ENCODE measurements at regions not wholly inside any gene's neighbourhood (a gene's known extent, or its start where the extent isn't known, plus 50 kb on each side); places are given as distances from the start of the nearest gene placed in this dataset.

DNA sequence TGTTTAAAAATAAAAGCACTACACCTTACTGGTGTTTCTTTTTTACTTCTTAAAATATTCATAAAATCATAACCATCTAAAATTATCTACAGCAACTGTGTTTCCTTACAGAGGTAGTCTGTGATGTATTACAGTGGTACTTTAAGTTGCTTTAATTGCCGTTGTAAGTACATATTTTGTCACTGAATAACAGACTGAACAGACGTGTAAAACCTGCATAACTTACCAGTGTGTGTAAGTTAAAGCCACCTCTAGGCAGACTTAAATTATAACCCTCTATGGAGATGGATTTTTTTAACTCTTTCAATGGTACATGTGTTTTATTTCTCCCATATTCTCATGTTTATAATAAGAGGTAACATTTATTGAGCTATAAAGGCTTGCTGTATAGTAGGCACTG, 166.8 kb downstream of the NR4A2 start:
- intact Hi-C loops (cut with micrococcal nuclease), result no loop called here

DNA sequence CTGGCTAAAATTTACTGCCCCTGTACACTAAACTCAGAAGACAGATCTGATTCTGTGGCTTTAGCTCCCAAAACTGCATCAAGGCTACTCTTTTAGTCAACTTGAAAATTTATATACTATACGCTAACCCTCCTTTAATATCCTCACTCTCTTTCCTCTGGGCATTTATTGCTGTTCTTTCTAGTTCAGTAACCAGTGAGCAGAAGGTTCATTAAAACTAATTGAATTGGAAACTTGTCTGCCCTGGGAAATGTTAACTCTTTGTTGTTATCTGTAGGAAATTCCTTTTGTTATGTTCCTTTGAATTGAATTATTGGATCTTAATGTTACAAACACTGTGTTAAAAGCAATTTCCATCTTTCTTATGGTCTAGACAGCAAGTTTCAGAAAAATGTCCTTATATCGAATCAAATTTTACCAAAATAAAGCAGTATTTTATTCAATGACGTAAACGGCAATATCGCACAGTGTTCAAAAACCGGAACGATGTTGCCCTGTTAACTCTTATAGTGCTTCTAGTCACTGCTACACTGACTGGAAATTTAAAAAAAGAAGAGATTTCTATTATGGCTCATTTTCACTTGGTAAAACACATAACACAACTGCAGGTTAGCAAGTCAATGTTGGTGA, 168.3 kb downstream of the NR4A2 start:
- intact Hi-C loops (cut with micrococcal nuclease), result no loop called here

DNA sequence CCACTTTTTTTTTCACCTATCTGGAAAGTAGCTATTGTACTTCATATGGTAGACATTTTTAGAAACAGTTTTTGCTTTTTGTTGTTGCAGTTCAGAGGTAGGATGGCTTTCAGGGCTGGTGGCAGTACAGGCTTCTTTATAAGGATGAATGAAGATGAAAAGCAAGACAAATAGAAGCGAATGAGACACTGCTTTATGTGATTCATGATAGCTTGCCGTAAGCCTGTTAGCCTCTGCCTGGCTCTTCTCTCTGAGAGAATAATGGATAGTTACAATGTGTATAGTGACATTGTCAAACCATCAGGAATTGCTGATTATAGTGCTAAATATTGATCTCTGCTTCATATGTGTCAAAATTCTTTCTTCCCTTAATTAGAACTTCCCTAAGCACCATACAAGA, 173.7 kb downstream of the NR4A2 start:
- intact Hi-C loops (cut with micrococcal nuclease), result no loop called here

DNA sequence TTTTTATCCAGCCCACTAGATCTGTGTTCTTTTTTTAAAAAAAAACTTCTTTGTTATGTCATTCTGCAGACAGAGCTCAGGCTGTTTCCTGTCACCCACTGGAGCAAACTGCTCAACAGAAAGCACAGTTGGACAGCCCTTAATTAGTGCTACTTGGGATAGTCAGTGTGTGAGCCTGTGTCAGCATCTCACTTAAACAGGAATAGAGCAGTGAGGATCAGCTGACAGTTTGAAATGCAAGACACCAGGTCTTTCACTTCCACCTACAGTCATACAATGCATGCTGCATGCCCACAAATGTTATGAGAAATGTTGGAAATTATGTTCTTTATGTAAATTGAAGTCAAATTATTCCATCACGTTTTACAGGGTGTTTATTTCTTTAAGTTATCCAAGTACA, 174.9 kb downstream of the NR4A2 start:
- intact Hi-C loops (cut with micrococcal nuclease), result no loop called here

DNA sequence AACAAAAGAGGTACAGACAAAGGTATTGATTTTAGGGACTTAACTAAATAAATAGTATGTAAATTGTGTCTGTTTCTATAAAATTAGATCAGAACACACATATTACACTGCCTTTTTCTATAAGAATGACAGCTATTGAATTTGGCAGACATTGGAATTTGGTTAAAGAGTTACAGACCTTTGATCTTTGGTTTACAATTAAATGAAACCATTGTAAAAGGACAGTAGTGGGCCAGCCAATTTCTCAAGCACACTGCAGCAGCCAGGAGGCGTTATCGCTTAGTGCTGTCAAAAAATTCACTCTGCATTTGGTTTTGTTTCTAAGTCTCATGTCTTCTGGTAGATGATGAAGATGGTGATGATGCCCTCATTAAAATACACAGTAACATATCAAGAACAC, 175.9 kb downstream of the NR4A2 start:
- intact Hi-C loops (cut with micrococcal nuclease), result loop anchor here (1.0 kb wide), 1 partner anchor 433 kb away; no protein-coding TSS in a partner anchor

DNA sequence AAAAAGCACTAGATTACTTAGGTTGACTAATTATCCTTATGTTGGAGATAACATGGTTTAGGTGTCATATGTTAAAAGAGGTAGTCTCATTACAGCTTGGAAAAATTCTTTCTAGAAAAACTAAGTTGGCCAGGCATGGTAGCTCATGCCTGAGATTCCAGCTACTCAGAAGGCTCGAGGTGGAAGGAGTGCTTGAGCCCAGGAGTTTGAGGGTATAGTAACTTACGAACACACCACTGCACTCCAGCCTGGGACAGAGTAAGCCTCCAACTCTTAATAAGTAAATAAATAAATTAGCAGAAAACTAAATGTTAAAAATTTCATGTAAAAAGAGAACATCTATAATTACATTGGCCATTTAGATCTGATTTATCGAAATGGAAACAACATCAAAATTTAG, 177.2 kb downstream of the NR4A2 start:
- intact Hi-C loops (cut with micrococcal nuclease), result no loop called here

DNA sequence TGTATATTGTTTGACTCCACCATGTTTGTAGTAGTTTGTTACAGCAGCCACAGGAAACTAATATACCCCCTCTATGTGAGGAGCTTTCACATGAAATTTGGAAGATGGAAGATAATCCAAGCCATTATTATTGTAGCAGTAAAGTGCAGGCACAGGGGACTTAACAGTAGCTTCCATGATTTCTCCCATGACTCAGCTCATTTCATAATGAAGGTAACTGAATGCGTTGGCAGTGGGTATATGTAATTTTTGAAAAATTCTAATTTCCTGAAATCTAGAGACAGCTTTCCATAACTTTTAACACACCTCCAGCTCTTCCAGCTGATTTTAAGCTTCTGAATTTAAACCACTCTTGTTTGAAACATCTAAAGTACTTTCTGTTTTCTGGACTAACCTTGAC, 181.2 kb downstream of the NR4A2 start:
- intact Hi-C loops (cut with micrococcal nuclease), result no loop called here

DNA sequence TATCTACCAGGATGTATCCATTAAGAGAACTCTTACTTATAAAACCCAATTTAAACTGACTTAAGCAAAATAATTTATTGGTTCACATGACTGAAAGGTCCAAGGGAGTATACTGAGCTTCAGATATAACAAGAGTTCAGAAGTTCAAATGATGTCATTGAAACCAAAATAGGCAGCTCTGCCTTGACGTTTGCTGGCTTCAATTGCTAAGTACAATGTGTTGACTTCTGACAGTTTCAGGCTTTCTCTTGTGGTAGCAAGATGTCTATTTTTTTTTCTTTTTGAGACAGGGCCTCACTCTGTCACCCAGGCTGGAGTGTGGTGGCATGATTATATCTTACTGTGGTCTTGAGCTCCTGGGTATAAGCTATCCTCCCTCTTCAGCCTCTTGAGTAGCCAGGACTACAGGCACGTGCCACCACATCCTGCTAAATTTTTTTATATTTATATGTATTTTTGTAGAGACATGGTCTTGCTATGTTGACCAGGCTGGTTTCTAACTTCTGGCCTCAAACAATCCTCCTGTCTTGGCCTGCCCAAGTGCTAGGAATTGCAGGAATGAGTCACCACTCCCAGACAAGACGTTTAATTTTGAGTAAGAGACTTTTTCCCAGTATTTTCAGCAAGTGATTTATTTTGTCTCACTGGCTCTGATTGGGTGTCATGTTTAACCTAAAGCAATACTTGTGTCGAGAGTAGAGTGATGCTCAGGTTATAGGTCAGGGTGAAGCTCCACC, 184.8 kb downstream of the NR4A2 start:
- intact Hi-C loops (cut with micrococcal nuclease), result no loop called here

DNA sequence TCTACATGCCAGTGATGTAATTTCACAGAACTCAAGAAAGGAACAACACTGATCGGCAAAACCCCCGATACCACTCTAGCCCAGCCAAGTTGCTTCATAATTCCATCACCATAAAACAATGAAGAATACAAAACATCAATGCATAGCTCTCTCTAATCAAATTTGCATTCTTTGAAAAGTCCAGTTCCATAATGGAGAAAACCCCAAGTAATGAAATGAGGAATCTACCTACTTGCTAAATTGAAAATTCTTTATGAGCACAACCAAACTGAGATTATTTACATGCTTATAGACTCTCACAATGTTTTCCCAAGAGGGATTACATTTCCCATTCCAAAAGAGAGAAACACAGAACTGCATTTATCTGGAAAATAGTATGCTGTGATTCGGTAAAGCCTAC, 186.5 kb downstream of the NR4A2 start:
- intact Hi-C loops (cut with micrococcal nuclease), result no loop called here

DNA sequence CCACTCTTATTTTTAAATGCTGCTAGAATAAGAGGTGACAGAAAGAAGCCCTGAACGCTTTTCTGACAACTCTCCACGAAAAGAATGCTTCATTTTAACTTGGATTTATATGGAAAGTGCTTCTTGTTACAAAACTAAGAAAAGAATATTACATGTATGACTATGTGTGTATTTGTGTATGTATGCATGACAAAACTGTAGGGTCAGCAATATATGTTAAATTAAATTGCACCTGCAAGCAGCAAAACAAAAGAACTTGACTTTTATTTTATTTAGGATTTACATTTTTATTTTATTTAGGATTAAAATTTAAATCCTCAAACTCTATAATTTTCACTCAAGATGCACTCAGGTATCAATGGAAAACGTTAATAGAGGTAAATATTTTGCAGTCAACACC, 187.1 kb downstream of the NR4A2 start:
- intact Hi-C loops (cut with micrococcal nuclease), result no loop called here

DNA sequence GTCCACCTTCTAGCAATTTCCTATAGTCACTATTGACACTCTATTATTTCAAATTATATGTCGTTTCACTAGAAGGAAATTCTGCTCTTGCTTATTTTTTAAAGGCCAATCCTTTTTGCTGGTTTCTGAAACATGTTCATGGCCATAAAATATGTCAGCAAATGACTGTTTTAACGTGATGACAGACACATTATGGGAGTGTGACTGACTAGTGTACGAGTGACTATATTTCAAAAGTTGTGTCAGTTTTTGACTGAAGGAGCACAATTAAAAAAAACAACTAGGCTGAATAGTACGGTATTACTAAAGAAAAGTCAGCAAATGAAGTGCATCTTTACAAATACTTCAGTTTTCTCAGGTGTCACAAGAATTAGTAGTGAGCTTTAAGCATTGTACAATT, 196.0 kb downstream of the NR4A2 start:
- intact Hi-C loops (cut with micrococcal nuclease), result no loop called here

DNA sequence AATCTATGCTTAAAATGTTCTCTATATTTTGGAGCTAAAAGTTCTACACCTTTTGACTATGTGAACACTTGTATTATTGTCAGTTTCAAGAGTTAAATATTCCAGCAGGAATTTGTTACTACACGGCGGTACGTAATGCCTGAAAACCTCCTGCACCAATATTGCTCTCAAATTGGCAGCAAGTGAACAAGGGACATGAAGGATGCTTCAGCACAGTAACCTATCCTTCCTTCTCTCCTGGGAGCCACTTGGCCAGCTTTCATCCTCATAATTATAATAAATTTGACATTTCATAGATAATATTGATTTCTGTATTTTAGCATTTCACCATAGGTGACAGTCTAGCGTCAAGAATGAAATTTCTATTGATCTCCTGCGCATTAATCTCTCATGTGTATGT, 197.6 kb downstream of the NR4A2 start:
- intact Hi-C loops (cut with micrococcal nuclease), result no loop called here

DNA sequence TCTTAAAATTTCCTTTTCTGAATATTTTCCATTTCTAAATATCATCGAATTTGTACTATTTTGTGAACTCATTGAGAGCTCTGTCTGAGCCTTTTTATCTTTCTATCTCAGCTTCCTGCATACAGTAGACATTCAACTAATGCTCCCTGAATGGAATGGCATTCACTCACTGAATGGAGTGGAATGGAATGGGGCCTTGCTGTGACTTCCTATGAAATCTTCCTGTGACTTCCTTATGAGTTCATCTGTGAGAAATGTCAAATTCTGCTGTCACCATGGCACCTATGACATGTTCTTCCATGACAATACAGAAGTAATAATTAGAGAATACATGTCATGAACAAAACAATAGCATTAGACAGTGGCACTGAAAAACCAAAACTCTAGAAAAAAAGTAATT, 199.6 kb downstream of the NR4A2 start:
- intact Hi-C loops (cut with micrococcal nuclease), result no loop called here

DNA sequence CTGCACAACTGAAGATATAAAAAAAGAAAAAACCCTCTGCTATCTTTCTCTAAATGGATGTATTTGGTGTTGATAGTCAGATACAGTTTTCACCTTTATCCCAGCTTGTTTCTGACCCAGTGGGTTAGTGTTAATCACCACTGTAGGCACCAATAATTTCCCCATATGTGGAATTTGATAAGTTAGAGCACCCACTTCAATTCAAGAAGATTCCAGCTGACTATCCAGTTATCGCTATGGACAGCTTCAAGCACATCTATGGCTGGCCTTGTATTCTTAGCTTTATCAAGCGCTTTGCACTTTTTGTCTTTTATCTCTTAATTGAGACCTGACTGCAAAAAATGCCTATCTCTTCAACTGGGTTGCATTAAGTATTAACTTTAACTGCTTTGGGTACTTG, 200.4 kb downstream of the NR4A2 start:
- intact Hi-C loops (cut with micrococcal nuclease), result no loop called here

DNA sequence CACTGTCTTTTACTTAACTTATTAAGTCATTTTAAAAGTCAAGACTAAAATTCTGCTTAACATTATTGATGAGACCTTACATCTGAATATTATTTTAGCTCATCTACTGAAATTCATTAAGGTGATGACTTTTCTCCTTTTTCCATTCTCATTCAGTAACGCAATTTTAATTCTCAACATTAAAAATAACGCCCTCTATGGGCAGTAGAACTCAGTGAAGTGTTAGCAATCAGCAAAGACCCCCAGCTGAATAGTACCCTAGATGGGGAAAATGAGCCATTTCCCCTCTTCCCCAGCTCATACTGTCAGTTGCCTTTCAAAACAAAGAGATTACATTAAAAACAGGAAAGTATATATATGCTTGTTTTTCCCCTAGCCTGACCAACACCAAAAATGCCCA, 203.3 kb downstream of the NR4A2 start:
- intact Hi-C loops (cut with micrococcal nuclease), result no loop called here

DNA sequence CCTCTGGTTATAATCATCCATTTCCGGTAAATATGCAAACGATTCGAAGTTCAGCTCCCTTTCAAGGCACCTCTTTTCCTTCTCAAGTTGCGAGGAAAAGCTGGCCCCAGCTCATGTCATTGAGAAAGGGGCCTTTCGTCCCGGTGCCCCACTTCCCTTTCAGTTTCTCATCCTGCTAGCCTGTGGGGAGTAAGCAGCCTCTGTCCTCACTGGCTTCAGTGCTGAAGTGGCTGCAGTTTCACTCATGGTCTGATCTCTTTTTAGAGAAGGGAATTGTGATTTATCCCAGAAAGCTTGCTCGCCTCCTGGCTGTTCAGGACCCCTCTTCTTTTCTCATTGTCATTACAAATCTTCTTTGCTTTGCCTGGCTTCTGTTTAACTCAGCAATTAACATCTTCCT, 207.5 kb downstream of the NR4A2 start:
- intact Hi-C loops (cut with micrococcal nuclease), result no loop called here

DNA sequence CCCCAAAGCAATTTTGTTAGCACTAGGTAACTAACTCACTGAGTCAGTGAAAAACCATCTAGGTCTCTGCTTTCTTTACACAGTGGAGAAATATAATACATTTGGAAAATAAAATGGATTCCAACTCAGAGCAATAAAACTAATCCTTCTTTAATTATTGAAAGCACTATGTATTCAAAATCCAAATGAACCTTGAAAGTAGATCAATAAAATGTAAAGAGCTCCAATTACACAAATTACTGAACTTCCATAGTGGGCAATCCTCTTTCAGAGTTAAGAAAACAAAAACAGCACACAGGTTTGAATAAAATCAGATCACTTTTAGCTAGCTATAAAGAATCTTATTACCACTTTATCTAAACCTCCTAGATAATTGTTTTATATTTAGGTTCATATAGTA, 208.1 kb downstream of the NR4A2 start:
- intact Hi-C loops (cut with micrococcal nuclease), result no loop called here

DNA sequence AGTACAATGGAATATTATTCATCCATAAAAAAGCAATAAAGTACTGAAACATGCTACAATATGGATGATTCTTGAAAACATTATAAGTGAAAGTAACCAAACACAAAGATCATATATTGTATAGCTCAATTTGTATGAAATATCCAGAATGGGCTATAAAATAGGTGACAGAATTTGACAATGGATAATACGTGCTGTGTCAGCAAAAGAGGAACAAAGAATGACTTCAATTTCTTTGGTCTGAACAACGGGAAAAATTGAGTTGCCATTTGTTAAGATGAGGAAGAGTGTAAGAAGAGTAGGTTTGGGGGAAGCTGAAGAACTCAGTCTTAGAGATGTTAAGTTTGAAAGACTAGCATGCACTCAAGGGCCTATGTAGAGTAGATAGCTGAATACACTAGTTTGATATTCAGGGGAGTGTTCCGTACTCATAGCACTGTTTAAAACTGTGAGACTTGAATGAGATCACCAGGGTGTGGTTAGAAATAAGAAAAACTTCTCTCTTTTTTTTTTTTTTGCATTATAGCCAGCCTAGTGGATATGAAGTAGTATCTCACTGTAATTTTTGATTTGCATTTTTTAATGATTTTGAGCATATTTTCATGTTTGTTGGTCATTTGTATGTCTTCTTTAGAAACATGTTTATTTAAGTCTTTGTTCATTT, 213.6 kb downstream of the NR4A2 start:
- intact Hi-C loops (cut with micrococcal nuclease), result no loop called here

DNA sequence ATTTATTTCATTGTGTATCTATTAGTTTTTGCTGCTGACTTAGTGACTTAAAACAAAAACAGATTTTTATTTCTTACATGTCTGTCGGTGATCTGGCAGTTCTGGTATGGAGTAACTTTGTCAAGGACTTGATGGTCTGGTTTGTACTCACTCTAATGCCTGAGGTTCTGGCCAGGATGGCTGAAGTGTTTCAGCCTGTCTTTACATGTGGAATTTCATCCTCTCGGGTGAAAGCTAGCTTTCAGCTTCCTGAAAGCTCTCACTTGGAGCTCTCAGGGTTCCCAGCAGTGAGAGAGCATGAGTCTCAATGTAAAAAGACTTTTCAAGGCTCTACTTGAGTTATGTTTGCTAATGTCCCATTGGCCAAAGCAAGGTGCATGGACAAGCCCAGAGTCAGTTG, 216.4 kb downstream of the NR4A2 start:
- intact Hi-C loops (cut with micrococcal nuclease), result no loop called here

DNA sequence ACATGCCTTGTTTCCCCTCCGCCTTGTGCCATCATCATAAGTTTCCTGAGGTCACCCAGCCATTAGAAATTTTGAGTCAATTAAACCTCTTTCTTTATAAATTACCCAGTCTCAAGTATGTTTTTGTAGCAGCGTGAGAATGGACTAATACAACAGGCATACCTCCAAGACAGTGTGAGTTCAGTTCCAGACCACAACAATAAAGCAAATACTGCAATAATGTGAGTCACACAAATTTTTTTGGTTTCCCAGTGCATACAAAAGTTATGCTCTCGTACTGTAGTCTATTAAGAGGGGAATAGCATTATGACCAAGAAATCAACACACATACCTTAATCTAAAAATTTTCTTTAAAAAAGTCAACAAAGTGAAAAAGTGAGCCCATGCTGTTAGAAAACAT, 217.2 kb downstream of the NR4A2 start:
- intact Hi-C loops (cut with micrococcal nuclease), result no loop called here

DNA sequence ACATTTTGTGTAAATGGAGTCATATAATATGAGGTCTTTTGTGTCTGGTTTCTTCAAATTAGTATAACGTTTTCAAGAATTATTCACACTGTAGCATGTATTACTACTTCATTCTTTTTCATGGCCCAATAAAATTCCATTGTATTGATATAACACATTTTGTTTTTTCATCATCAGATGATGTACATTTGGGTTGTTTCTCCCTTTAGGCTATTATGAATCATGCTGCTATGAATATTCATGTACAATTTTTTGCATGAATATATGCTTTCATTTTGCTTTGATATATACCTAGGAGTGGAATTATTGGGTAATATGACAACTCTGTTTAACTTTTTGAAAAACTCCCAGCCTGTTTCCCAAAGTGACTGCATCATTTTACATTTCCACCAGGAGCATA, 220.2 kb downstream of the NR4A2 start:
- intact Hi-C loops (cut with micrococcal nuclease), result no loop called here

DNA sequence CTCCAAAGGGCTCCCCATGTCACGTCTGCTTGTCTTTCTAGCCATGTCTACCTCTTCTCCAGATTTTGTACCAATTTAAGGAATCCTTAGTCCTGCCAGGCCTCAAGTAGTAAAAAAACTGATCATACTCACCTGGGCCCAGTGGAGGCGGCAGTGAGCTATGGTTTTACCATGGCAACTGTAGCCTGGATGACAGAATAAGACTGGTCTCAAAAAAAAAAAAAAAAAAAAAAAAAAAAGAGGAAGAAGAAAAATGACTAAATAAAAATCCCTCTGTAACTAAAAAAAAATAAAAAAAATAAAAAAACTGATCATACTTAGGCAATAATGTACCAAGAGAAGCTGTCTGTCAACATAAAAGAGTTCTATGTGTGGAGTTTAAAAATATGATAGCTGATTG, 221.6 kb downstream of the NR4A2 start:
- intact Hi-C loops (cut with micrococcal nuclease), result loop anchor here (1.0 kb wide), 1 partner anchor 478 kb away; no protein-coding TSS in a partner anchor

DNA sequence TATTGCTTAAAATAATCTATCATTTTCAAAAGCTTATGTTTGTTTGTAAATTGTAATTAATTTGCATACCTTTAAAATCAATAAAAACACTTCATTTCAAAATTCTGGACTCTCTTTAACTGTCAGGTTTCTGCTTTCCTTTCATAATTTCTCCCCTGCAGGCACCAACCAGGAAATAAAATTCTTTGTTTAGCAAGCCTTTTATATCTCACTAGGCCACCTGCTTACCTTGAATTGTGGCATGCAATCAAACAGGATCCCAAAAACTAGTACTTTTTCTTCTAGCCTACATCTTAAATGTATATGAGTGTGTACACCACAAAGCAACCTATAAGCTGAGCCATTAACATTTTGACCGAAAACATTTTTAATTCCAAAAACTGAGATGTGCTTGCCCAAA, 233.1 kb downstream of the NR4A2 start:
- intact Hi-C loops (cut with micrococcal nuclease), result no loop called here
